Choroid plexus epithelial cell (primary cell): ENCODE measurements at regions not wholly inside any gene's neighbourhood (a gene's known extent, or its start where the extent isn't known, plus 50 kb on each side); places are given as distances from the start of the nearest gene placed in this dataset.
A peak's percentile ranks its signal among the peaks of the same experiment; 100 is the strongest.

Experiments used
- DNase-seq: peaks from one replicate; pipeline ENCODE4 v3.0.0-alpha.2; 2010; ENCODE audit warnings: low read depth
- H3K4me3 ChIP-seq: 2 replicates; pipeline ENCODE4 v1.5.1; 2011; ENCODE audit warnings: low read depth, mild to moderate bottlenecking, control low read depth, low read length, moderate library complexity
- CTCF ChIP-seq: conservative IDR thresholded peaks from 2 replicates; pipeline ENCODE4 v1.5.1; 2011; ENCODE audit warnings: low read depth, mild to moderate bottlenecking, control low read depth, inconsistent platforms, low read length, moderate library complexity

- H3K4me3 ChIP-seq: no peak overlapping the region
- no peak for DNase-seq
- peak; percentile 34 for TF ChIP-seq CTCF
Measured at GRCh38 chr5:136805466-136805865, 440.1 kb upstream of the TRPC7 start.

- H3K4me3 ChIP-seq: no peak overlapping the region
- peak; percentile 16 for TF ChIP-seq CTCF
- peak; percentile 26 for DNase-seq
Measured at GRCh38 chr5:136802383-136802782, 437.0 kb upstream of the TRPC7 start.

- no peak overlapping the region for H3K4me3 ChIP-seq
- no peak for DNase-seq
- no peak for TF ChIP-seq CTCF
Measured at GRCh38 chr5:136799806-136800372, 434.5 kb upstream of the TRPC7 start.

- no peak for TF ChIP-seq CTCF
- H3K4me3 ChIP-seq: no peak overlapping the region
- no peak for DNase-seq
Measured at GRCh38 chr5:136793300-136793699, 428.0 kb upstream of the TRPC7 start.

GRCh38 chr5:136781464-136781863, 416.1 kb upstream of the TRPC7 start:
- peak; percentile 75 for DNase-seq
- no peak for TF ChIP-seq CTCF
- no peak overlapping the region for H3K4me3 ChIP-seq

GRCh38 chr5:136780518-136780917, 415.2 kb upstream of the TRPC7 start:
- no peak overlapping the region for H3K4me3 ChIP-seq
- peak; percentile 27 for DNase-seq
- TF ChIP-seq CTCF: peak; percentile 40
